ENCODE measurements at regions not wholly inside any gene's neighbourhood (a gene's known extent, or its start where the extent isn't known, plus 50 kb on each side); places are given as distances from the start of the nearest gene placed in this dataset.
"Not testable (repeated sequence)": the region's sequence is repeated elsewhere in the genome, so short reads cannot be mapped to it uniquely, and the experiment has no call there.

- DNase-seq (ENCODE audit: low read depth), result no peak
These were observed 211.4 kb downstream of the DEPDC1B start for GRCh38 chr5:60488466-60489130.

GRCh38 chr5:60487885-60488442 is 212.0 kb downstream of the DEPDC1B start:
- no peak for DNase-seq (ENCODE audit: low read depth)

DNA sequence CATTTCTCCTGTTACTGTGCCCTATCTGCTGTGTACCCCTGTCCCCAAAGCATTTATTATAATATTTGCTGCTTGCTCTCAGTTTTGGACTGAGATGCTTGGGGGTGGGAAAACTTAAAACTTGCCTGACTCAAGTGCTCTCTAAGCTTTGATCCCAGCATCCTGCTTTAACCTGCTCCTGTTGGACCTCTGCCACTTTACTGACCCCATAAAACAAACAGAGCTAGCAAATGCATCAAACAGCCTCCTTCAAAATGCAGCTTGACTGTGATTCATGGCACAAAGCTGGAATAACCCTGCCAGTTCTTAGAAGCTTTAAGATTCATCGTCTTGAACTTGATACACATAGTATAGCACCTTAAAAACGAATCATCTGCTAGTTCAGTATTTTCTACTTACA is 212.5 kb downstream of the DEPDC1B start:
- DNase-seq (ENCODE audit: low read depth), result no peak

DNA sequence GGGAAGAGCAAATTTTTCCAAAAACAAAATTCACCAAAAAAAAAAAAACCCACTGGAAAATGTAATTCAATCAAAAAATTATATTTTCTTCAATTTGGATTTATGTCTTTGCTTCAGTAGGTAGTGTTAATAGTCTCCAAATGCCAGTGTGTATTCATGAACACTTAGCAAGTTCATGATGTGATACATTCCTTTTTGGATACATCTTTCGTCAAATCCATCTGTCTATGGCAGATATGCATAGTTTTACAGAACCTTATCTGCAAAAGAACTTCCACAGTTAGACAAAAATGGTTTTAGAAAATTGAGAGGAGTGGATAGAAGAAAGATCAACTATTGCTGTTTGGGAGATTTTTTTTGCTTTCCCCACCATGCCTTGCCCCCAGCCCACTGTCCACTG is 214.6 kb downstream of the DEPDC1B start:
- DNase-seq (ENCODE audit: low read depth), result no peak

- DNase-seq (ENCODE audit: low read depth), result no peak
These were observed 216.9 kb downstream of the DEPDC1B start for GRCh38 chr5:60483050-60483449.

DNA sequence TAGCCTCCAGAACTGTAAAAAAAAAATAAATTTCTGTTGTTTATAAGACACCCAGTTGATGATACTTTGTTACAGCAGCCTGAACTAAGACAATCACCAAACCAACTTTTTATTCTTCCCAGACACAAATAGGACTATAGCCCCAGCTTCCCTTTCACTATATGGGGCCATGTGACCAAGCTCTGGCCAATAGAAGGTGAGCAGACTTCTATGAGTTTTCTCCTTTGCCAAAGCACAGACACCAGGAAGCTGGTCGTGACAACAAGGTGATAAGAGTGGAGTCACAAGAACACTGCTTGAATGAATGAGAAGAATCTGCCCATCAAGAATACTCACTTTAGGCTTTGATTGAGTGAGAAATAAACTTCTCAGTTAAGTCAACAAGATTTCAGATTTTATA is 217.7 kb downstream of the DEPDC1B start:
- DNase-seq (ENCODE audit: low read depth), result no peak

DNA sequence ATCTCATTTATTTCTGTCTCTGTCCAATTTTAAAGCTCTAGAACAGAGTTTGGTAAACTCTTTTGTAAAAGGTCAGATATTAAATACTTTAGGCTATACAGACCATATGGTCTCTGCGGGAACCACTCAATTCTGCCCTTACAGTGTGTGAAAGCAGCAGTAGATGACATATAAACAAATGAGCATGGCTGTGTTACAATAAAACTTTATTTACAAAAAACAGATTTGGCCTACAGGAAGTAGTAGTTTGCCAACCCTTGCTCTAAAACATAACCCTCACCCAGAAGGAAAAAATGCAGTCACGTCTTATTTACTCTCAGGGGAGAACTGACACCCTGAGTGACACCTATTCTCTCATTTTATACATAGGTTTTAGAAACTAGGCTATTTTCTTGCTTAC is 220.4 kb downstream of the DEPDC1B start:
- DNase-seq (ENCODE audit: low read depth), result no peak

DNA sequence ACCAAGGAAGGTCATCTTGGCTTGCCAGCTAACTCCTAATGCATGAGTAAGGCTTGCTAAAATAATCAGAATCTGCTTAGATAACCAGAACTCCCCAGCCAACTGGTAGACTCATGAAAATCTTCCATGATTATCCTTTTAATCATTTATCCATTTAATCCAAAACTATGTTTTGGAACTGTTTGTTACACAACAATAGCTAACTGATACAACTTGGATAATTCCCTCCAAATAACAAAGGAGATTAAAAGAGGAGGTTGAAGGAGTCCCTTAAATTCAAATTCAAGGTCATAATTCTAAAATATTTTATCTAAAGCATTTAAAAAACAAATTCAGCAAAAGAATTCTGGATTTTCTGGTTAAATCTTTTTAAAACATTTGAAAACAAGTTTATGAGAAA is 222.1 kb downstream of the DEPDC1B start:
- no peak for DNase-seq (ENCODE audit: low read depth)

DNA sequence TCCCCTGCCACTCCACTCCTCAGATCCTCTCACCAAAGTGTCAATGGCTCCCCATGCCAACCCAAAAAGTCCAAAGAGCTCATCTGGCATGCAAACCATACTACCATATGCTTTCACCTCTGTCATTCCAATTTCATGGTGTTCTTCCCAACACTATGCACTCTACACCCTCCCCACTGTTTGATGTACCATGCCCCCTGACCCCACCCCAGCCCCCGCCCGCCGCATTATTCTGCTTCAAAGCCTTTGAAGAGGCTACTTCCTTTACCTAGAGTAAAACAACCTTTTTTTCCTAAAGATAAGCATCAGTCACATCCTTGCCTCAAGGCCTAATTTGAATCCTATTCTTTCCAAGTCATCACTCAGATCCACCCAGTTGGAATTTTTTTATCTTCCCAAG is 226.3 kb downstream of the DEPDC1B start:
- no peak for DNase-seq (ENCODE audit: low read depth)

GRCh38 chr5:60473027-60473426 is 226.9 kb downstream of the DEPDC1B start:
- DNase-seq (ENCODE audit: low read depth), result not testable (repeated sequence)

GRCh38 chr5:60470881-60471280 is 229.1 kb downstream of the DEPDC1B start:
- no peak for DNase-seq (ENCODE audit: low read depth)

- no peak for DNase-seq (ENCODE audit: low read depth)
These were observed 230.7 kb downstream of the DEPDC1B start for GRCh38 chr5:60469286-60469685.

DNA sequence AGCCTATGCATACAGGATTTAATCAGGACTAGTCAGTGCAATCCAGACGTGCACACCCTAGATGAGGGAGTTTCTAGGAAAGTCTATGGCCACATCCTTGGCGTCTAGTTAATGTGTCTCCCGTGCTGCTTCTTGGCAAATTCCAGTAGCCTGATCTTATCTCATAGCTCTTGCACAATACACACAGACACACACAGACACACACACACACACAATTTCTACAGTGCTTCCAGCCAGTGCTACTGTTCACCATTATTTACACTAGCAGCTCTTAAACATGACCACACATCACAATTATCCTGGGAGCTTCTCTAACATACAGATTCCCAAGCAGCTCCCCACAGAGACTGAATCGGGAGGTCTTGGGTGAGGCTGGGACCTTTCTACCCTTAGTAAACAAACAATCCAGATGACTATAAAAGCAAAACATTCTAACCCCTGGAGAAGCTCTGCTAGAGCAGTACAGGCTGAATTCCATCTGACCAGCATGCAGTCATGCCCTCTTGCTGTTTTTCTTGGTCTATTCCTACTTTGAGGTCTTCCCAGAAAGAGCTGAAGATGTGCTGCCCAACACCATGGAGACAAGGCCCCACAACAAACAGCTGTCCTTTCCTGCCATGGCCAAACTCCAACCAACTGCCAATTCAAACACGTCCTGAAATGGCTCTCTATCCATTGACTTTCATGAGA is 236.6 kb downstream of the DEPDC1B start:
- no peak for DNase-seq (ENCODE audit: low read depth)

DNA sequence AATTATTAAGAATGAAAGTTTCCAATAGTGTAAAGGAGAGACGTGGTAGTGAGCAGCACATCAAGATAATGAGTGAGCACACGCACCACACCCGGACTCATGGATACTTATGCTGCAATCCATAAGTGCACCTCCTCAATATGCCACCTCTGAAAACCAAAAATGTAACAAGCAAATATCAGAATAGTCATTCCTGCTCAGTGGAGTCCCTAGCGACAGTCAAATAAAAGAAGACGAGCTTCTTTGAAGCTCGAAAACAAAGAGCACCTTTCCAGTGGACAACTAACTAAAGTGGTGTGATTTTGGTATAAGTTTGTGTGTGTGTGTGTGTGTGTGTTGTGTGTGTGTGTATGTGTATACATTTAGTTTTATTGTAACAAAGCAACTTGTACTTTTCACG is 241.3 kb downstream of the DEPDC1B start:
- DNase-seq (ENCODE audit: low read depth), result no peak

DNA sequence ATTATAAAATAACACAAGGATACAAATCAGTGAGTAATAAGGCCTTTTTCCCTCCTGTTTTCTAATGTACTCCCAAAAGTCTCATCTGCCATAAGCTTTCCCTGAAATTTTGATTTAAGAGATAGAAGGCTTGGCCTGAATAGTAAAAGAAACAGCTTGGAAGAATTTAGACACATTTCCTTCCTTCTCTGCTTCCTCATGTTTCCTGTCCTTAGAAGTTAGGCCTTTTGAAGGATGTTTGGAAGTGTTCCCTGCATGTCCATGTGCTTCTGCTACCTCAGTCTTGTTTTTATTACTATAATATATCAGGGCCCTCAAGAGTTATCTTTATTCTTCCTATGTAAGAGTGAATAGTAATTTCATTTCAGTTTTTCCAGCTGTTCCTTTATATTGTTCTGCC is 242.7 kb downstream of the DEPDC1B start:
- DNase-seq (ENCODE audit: low read depth), result no peak

DNA sequence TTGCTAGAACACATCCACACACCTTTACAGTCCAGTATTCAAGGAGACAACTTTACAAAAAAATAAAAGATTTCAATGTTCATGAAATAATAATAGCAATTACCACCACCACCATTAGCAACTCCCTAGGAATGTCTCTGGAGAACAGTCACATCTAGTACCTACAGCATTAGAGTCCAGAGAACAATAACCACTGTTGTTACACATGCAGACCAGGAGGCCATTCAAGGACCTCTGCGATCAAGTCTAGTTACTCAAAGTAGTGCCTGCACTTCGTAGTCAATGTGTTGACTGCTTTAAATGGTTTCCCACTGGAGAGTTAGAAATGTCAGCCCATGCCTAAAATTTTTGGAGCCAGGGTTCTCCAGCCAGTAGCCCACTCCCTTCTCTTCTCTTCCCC is 244.4 kb downstream of the DEPDC1B start:
- no peak for DNase-seq (ENCODE audit: low read depth)

DNA sequence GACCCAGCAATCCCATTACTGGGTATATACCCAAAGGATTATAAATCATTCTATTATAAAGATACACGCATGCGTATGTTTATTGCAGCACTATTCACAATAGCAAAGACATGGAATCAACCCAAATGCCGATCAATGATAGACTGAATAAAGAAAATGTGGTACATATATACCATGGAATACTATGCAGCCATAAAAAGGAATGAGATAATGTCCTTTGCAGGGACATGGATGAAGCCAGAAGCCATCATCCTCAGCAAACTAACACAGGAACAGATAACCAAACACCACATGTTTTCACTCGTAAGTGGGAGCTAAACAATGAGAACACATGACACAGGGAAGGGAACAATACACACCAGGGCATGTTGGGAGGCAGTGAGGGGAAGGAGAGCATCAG is 245.7 kb downstream of the DEPDC1B start:
- not testable (repeated sequence) for DNase-seq (ENCODE audit: low read depth)

GRCh38 chr5:60453186-60453976 is 246.6 kb downstream of the DEPDC1B start:
- no peak for DNase-seq (ENCODE audit: low read depth)

GRCh38 chr5:60448600-60448999 is 251.4 kb downstream of the DEPDC1B start:
- no peak for DNase-seq (ENCODE audit: low read depth)

DNA sequence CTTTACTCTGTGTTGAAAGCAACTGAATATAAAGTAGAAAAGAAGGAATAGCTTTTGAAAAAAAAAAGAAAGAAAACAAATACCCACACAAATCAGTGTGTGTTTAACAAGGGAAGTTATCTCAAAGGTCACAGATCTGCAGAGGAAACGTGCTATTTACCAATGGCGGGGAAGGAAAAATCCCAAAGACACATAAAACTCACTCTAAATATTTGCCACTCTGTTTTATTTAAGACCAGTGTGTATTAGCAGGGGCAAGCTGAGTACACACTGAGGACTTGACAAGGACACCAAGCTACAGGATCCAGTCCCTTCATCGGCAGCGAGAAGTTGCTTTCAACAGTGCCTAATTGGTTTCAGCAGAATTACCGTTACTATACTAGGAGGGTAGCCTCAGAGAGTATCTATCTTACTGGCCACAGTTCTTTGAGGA is 252.5 kb downstream of the DEPDC1B start:
- no peak for DNase-seq (ENCODE audit: low read depth)

- DNase-seq (ENCODE audit: low read depth), result no peak
These were observed 253.0 kb downstream of the DEPDC1B start for GRCh38 chr5:60446917-60447316.

- no peak for DNase-seq (ENCODE audit: low read depth)
These were observed 254.0 kb downstream of the DEPDC1B start for GRCh38 chr5:60445921-60446320.

- DNase-seq (ENCODE audit: low read depth), result no peak
These were observed 254.5 kb downstream of the DEPDC1B start for GRCh38 chr5:60445427-60445826.
